Right cardiac atrium (tissue), 5 donors: ENCODE measurements at regions not wholly inside any gene's neighbourhood (a gene's known extent, or its start where the extent isn't known, plus 50 kb on each side); places are given as distances from the start of the nearest gene placed in this dataset.

Experiments used
- ATAC-seq, 2 donors: fragments of 200-7000 bp; cut with Tn5 transposase; one replicate each; pipeline versions ENCODE4 v1.8.0 to v1.9.1; 2020; ENCODE audit warnings: moderate library complexity in 2 of 2, mild to moderate bottlenecking in 1 of 2
- DNase-seq, 3 donors: peaks; one replicate each; pipeline ENCODE4 v3.0.0-alpha.2; 2020
- H3K27ac ChIP-seq: one replicate; pipeline ENCODE4 v1.5.1; 2013; ENCODE audit warnings: mild to moderate bottlenecking, low read length, control low read depth, moderate library complexity
- H3K27me3 ChIP-seq: one replicate; pipeline ENCODE4 v1.6.1; 2013; ENCODE audit not compliant: control insufficient read depth, insufficient read depth
- H3K4me1 ChIP-seq: one replicate; pipeline ENCODE4 v1.6.1; 2013; ENCODE audit warnings: low read length; ENCODE audit not compliant: control insufficient read depth, insufficient read depth
- H3K4me3 ChIP-seq: one replicate; pipeline ENCODE4 v1.5.1; 2013; ENCODE audit warnings: low read length, control low read depth
- H3K9me3 ChIP-seq: one replicate; pipeline ENCODE4 v1.6.1; 2013; ENCODE audit warnings: low read length; ENCODE audit not compliant: control insufficient read depth
- WGBS: extraction: QIAGEN DNeasy Blood & Tissue Kit; methylation state at CpG from one replicate; pipeline ENCODE4 v1.1.7; 2013; 5-methylcytosine and 5-hydroxymethylcytosine counted together
- intact Hi-C, 4 donors: fragments of 100-400 bp; cut with DNase I; formaldehyde crosslinking; loops; one replicate each; pipeline versions ENCODE4 v1.11.0 to v1.14.0; 2022 to 2023
- donor health status: healthy with polysubstance abuse.
- donor health status: DM: no; HTN: yes; CAD: no.
- donor health status: DM: no; HTN: no; CAD: no.
- donor health status: DM: no; HTN: yes; CAD: no; lungs with severe emphysema.
- donor health status: DM: yes; HTN: yes; CAD: no.

GRCh38 chr2:23301136-23301535, 83.8 kb upstream of the KLHL29 start:
- Histone ChIP-seq H3K4me1 (no peaks in the 10 kb centered on the region), H3K4me3 (no peak overlapping the region), H3K27ac (no peak overlapping the region), H3K27me3 (no peaks in the 10 kb centered on the region), H3K9me3 (no peaks in the 10 kb centered on the region)
- intact Hi-C loops: no loop called here
- no peak for DNase-seq
- no peak for ATAC-seq

- Histone ChIP-seq H3K4me3 (no peak overlapping the region), H3K4me1 (no peaks in the 10 kb centered on the region), H3K9me3 (no peaks in the 10 kb centered on the region), H3K27me3 (no peaks in the 10 kb centered on the region), H3K27ac (no peak overlapping the region)
- intact Hi-C loops: no loop called here
- ATAC-seq (no peak), DNase-seq (no peak)
These were observed 82.4 kb upstream of the KLHL29 start for GRCh38 chr2:23302591-23302990.

GRCh38 chr2:23306401-23306800, 78.6 kb upstream of the KLHL29 start:
- H3K9me3 ChIP-seq: no peaks in the 10 kb centered on the region
- H3K27me3 ChIP-seq: no peaks in the 10 kb centered on the region
- intact Hi-C loops: no loop called here
- H3K4me3 ChIP-seq: no peak overlapping the region
- WGBS: 80% methylated on average over 9 of the region's 9 CpGs
- DNase-seq (no peak), ATAC-seq (no peak)
- no peak overlapping the region for H3K27ac ChIP-seq
- no peaks in the 10 kb centered on the region for H3K4me1 ChIP-seq

- H3K9me3 ChIP-seq: no peaks in the 10 kb centered on the region
- H3K4me1 ChIP-seq: no peaks in the 10 kb centered on the region
- ATAC-seq: no peak
- WGBS: 72% methylated on average over 1 of the region's 1 CpG
- no peaks in the 10 kb centered on the region for H3K27me3 ChIP-seq
- H3K4me3 ChIP-seq: no peak overlapping the region
- DNase-seq: no peak
- intact Hi-C loops: no loop called here
- H3K27ac ChIP-seq: no peak overlapping the region
These were observed 73.8 kb upstream of the KLHL29 start for GRCh38 chr2:23311186-23311585.

- 53% methylated on average over 10 of the region's 10 CpGs for WGBS
- H3K27me3 ChIP-seq: no peaks in the 10 kb centered on the region
- no peak overlapping the region for H3K27ac ChIP-seq
- no peaks in the 10 kb centered on the region for H3K9me3 ChIP-seq
- intact Hi-C loops: no loop called here
- no peaks in the 10 kb centered on the region for H3K4me1 ChIP-seq
- ATAC-seq (no peak), DNase-seq (no peak)
- H3K4me3 ChIP-seq: no peak overlapping the region
These were observed 71.9 kb upstream of the KLHL29 start for GRCh38 chr2:23312996-23313606.

- ATAC-seq (no peak), DNase-seq (no peak)
- Histone ChIP-seq H3K4me3 (no peak overlapping the region), H3K27ac (no peak overlapping the region), H3K9me3 (no peaks in the 10 kb centered on the region), H3K27me3 (no peaks in the 10 kb centered on the region), H3K4me1 (no peaks in the 10 kb centered on the region)
- intact Hi-C loops: no loop called here
- WGBS: 94% methylated on average over 3 of the region's 3 CpGs
These were observed 70.3 kb upstream of the KLHL29 start for GRCh38 chr2:23314687-23315086.

- H3K4me1 ChIP-seq: no peaks in the 10 kb centered on the region
- DNase-seq (no peak), ATAC-seq (no peak)
- 63% methylated on average over 8 of the region's 8 CpGs for WGBS
- no peaks in the 10 kb centered on the region for H3K9me3 ChIP-seq
- H3K27ac ChIP-seq: no peak overlapping the region
- H3K4me3 ChIP-seq: no peak overlapping the region
- H3K27me3 ChIP-seq: no peaks in the 10 kb centered on the region
- intact Hi-C loops: no loop called here
These were observed 64.9 kb upstream of the KLHL29 start for GRCh38 chr2:23320058-23320457.

GRCh38 chr2:23321751-23322150, 63.2 kb upstream of the KLHL29 start:
- ATAC-seq (no peak), DNase-seq (no peak)
- no peaks in the 10 kb centered on the region for H3K27me3 ChIP-seq
- no peaks in the 10 kb centered on the region for H3K4me1 ChIP-seq
- intact Hi-C loops: no loop called here
- H3K4me3 ChIP-seq: no peak overlapping the region
- H3K27ac ChIP-seq: no peak overlapping the region
- WGBS: 99% methylated on average over 5 of the region's 5 CpGs
- H3K9me3 ChIP-seq: no peaks in the 10 kb centered on the region

- WGBS: 30% methylated on average over 7 of the region's 7 CpGs
- no peaks in the 10 kb centered on the region for H3K4me1 ChIP-seq
- no peaks in the 10 kb centered on the region for H3K9me3 ChIP-seq
- no peaks in the 10 kb centered on the region for H3K27me3 ChIP-seq
- H3K4me3 ChIP-seq: no peak overlapping the region
- no peak overlapping the region for H3K27ac ChIP-seq
- intact Hi-C loops: no loop called here
- no peak for DNase-seq
- peak in 1 of 2 donors; percentile 42 for ATAC-seq
These were observed 62.3 kb upstream of the KLHL29 start for GRCh38 chr2:23322567-23323197.

GRCh38 chr2:23323198-23323916, 61.6 kb upstream of the KLHL29 start:
- WGBS: 53% methylated on average over 19 of the region's 19 CpGs

GRCh38 chr2:23323917-23324680, 60.9 kb upstream of the KLHL29 start:
- ATAC-seq (no peak), DNase-seq (no peak)
- Histone ChIP-seq H3K27ac (no peak overlapping the region), H3K27me3 (no peaks in the 10 kb centered on the region), H3K4me1 (no peaks in the 10 kb centered on the region), H3K9me3 (no peaks in the 10 kb centered on the region), H3K4me3 (no peak overlapping the region)
- intact Hi-C loops: no loop called here
- 94% methylated on average over 20 of the region's 20 CpGs for WGBS

More at GRCh38 chr2:23323198-23323916, 61.6 kb upstream of the KLHL29 start:
- Histone ChIP-seq H3K9me3 (no peaks in the 10 kb centered on the region), H3K27ac (no peak overlapping the region), H3K27me3 (no peaks in the 10 kb centered on the region), H3K4me3 (no peak overlapping the region), H3K4me1 (no peaks in the 10 kb centered on the region)
- ATAC-seq: peak in 1 of 2 donors; percentile 37
- no peak for DNase-seq
- intact Hi-C loops: no loop called here
